T-cell (primary cell): ENCODE measurements at regions not wholly inside any gene's neighbourhood (a gene's known extent, or its start where the extent isn't known, plus 50 kb on each side); places are given as distances from the start of the nearest gene placed in this dataset.

Source experiments
- ATAC-seq, 4 experiments: fragments of 200-7000 bp in 3 of 4; fragments of 150-1000 bp in 1 of 4; cut with Tn5 transposase; replicated peaks in 1 of 4; 1 replicate in 3 of 4; 2 replicates in 1 of 4; pipeline ENCODE4 v1.10.0; 2021; ENCODE audit warnings: moderate library complexity in 3 of 4, mild to moderate bottlenecking in 2 of 4, moderate number of reproducible peaks in 1 of 4
- CTCF ChIA-PET, 2 donors: fragments of 300-600 bp; sonication (Branson Sonifier 250); formaldehyde crosslinking; loops; one replicate each; lab custom pipeline; 2022; ENCODE audit warnings: antibody characterized with exemption in 2 of 2; lab: Charles Lee
- POLR2A ChIA-PET, 2 donors: fragments of 300-600 bp; sonication (Branson Sonifier 250); formaldehyde crosslinking; loops; one replicate each; lab custom pipeline; 2022; ENCODE audit warnings: antibody characterized with exemption in 2 of 2; lab: Charles Lee
- DNase-seq, 35 experiments: peaks; one replicate each; pipeline versions ENCODE4 v3.0.0 to v3.0.0-alpha.2; 2013 to 2023
- H3K27ac ChIP-seq: one replicate; pipeline ENCODE4 v1.5.1; 2013; ENCODE audit warnings: low read length
- H3K27me3 ChIP-seq, 2 experiments: replicated peaks in 1 of 2; 1 replicate in 1 of 2; 2 replicates in 1 of 2; pipeline versions ENCODE4 v1.6.1 to v1.7.0; 2013; ENCODE audit warnings: low read length in 1 of 2, mixed read lengths in 1 of 2; ENCODE audit not compliant: control insufficient read depth in 2 of 2, insufficient read depth in 2 of 2; ENCODE audit errors: extremely low read depth in 1 of 2
- H3K36me3 ChIP-seq, 2 donors: 1 replicate in 1 of 2; 2 replicates in 1 of 2; pipeline versions ENCODE4 v1.6.1 to v1.7.0; 2013; ENCODE audit warnings: low read length in 1 of 2; ENCODE audit not compliant: control insufficient read depth in 2 of 2, insufficient read depth in 1 of 2; ENCODE audit errors: extremely low read depth in 1 of 2
- H3K4me1 ChIP-seq, 2 experiments: 1 replicate in 1 of 2; 2 replicates in 1 of 2; pipeline versions ENCODE4 v1.6.1 to v1.7.0; 2013; ENCODE audit warnings: low read length in 2 of 2, mixed read lengths in 1 of 2; ENCODE audit not compliant: insufficient read depth in 2 of 2, control insufficient read depth in 1 of 2; ENCODE audit errors: extremely low read depth in 1 of 2
- H3K4me3 ChIP-seq, 2 donors: 1 replicate in 1 of 2; 2 replicates in 1 of 2; pipeline versions ENCODE4 v1.5.1 to v1.7.0; 2013; ENCODE audit warnings: mild to moderate bottlenecking in 2 of 2, low read length in 1 of 2, moderate library complexity in 1 of 2; ENCODE audit not compliant: control insufficient read depth in 1 of 2; ENCODE audit errors: extremely low read depth in 1 of 2
- H3K9me3 ChIP-seq: 2 replicates; pipeline ENCODE4 v1.7.0; 2013
- H3K27ac Mint-ChIP-seq, 2 donors: one replicate each; pipeline ENCODE4 v1.8.0; 2020 to 2021; ENCODE audit warnings: mild to moderate bottlenecking in 2 of 2, mixed read lengths in 2 of 2
- H3K27me3 Mint-ChIP-seq, 2 donors: one replicate each; pipeline ENCODE4 v1.8.0; 2021 to 2022; ENCODE audit warnings: mixed read lengths in 2 of 2
- H3K36me3 Mint-ChIP-seq: one replicate; pipeline ENCODE4 v1.8.0; 2021; ENCODE audit warnings: mixed read lengths
- H3K4me1 Mint-ChIP-seq, 3 donors: one replicate each; pipeline ENCODE4 v1.8.0; 2020 to 2022; ENCODE audit warnings: mixed read lengths in 3 of 3, mild to moderate bottlenecking in 1 of 3
- H3K4me3 Mint-ChIP-seq, 3 donors: one replicate each; pipeline ENCODE4 v1.8.0; 2020 to 2022; ENCODE audit warnings: mild to moderate bottlenecking in 3 of 3, mixed read lengths in 3 of 3, moderate library complexity in 3 of 3
- H3K9me3 Mint-ChIP-seq, 3 donors: one replicate each; pipeline ENCODE4 v1.8.0; 2020 to 2022; ENCODE audit warnings: mixed read lengths in 3 of 3
- WGBS: methylation state at CpG from one replicate; pipeline ENCODE4 v1.1.5; 2013; ENCODE audit warnings: missing lambda C conversion rate; ENCODE audit not compliant: insufficient coverage; 5-methylcytosine and 5-hydroxymethylcytosine counted together

- Mint-ChIP-seq H3K4me3 (no peak overlapping the region), H3K36me3 (no peaks in the 10 kb centered on the region)
These were observed 424.6 kb upstream of the PTBP2 start for GRCh38 chr1:96296991-96297390.

GRCh38 chr1:96306809-96307560, 414.6 kb upstream of the PTBP2 start:
- no peaks in the 10 kb centered on the region for H3K36me3 ChIP-seq
- ChIA-PET CTCF (no interaction called here), POLR2A (no interaction called here)
- no peaks in the 10 kb centered on the region for H3K27me3 Mint-ChIP-seq
- no peak overlapping the region for H3K27ac ChIP-seq
- H3K4me1 Mint-ChIP-seq, result no peaks in the 10 kb centered on the region
- peaks cover 4 to 5% (median 4%) of the 10 kb centered on the region in 3 donors for H3K9me3 Mint-ChIP-seq
- no peaks in the 10 kb centered on the region for H3K27me3 ChIP-seq
- H3K36me3 Mint-ChIP-seq, result no peaks in the 10 kb centered on the region
- no peak for ATAC-seq
- DNase-seq, result no peak
- no peak overlapping the region for H3K4me3 Mint-ChIP-seq
- no peak overlapping the region for H3K27ac Mint-ChIP-seq
- H3K9me3 ChIP-seq, result no peaks in the 10 kb centered on the region
- H3K4me1 ChIP-seq, result no peaks in the 10 kb centered on the region
- WGBS, result no CpG with 5 or more reads among the region's 7 CpGs
- H3K4me3 ChIP-seq, result no peak overlapping the region

More at GRCh38 chr1:96296991-96297390, 424.6 kb upstream of the PTBP2 start:
- Histone ChIP-seq H3K36me3 (no peaks in the 10 kb centered on the region), H3K27me3 (no peaks in the 10 kb centered on the region), H3K4me3 (no peak overlapping the region), H3K4me1 (no peaks in the 10 kb centered on the region), H3K27ac (no peak overlapping the region), H3K9me3 (no peaks in the 10 kb centered on the region)
- no CpG with 5 or more reads among the region's 2 CpGs for WGBS
- Mint-ChIP-seq H3K4me1 (no peaks in the 10 kb centered on the region), H3K9me3 (peaks cover 0 to 14% (median 3%) of the 10 kb centered on the region in 3 donors), H3K27ac (no peak overlapping the region), H3K27me3 (no peaks in the 10 kb centered on the region)
- ChIA-PET CTCF (no interaction called here), POLR2A (no interaction called here)
- DNase-seq (no peak), ATAC-seq (no peak)

- no peak for ATAC-seq
- POLR2A ChIA-PET, result no interaction called here
- Mint-ChIP-seq H3K27ac (no peak overlapping the region), H3K4me1 (no peaks in the 10 kb centered on the region), H3K4me3 (no peak overlapping the region), H3K9me3 (peaks cover 4 to 9% (median 4%) of the 10 kb centered on the region in 3 donors), H3K27me3 (no peaks in the 10 kb centered on the region), H3K36me3 (no peaks in the 10 kb centered on the region)
- no peak for DNase-seq
- Histone ChIP-seq H3K4me1 (no peaks in the 10 kb centered on the region), H3K27me3 (no peaks in the 10 kb centered on the region), H3K4me3 (no peak overlapping the region), H3K27ac (no peak overlapping the region), H3K36me3 (no peaks in the 10 kb centered on the region), H3K9me3 (no peaks in the 10 kb centered on the region)
- CTCF ChIA-PET, result no interaction called here
- WGBS, result 17% methylated on average over 2 of the region's 5 CpGs
These were observed 413.3 kb upstream of the PTBP2 start for GRCh38 chr1:96308314-96308713.

GRCh38 chr1:96309783-96310182, 411.8 kb upstream of the PTBP2 start:
- no peaks in the 10 kb centered on the region for H3K27me3 Mint-ChIP-seq
- H3K27ac Mint-ChIP-seq, result no peak overlapping the region
- H3K4me3 Mint-ChIP-seq, result no peak overlapping the region
- no peaks in the 10 kb centered on the region for H3K4me1 Mint-ChIP-seq
- ChIA-PET POLR2A (no interaction called here), CTCF (no interaction called here)
- H3K9me3 ChIP-seq, result no peaks in the 10 kb centered on the region
- DNase-seq, result no peak
- no peaks in the 10 kb centered on the region for H3K36me3 Mint-ChIP-seq
- H3K4me3 ChIP-seq, result no peak overlapping the region
- H3K9me3 Mint-ChIP-seq, result peaks cover 1 to 5% (median 4%) of the 10 kb centered on the region in 3 donors
- no peak for ATAC-seq
- H3K4me1 ChIP-seq, result no peaks in the 10 kb centered on the region
- H3K27me3 ChIP-seq, result no peaks in the 10 kb centered on the region
- no peak overlapping the region for H3K27ac ChIP-seq
- H3K36me3 ChIP-seq, result no peaks in the 10 kb centered on the region
- WGBS, result no CpG with 5 or more reads among the region's 1 CpG

- Histone ChIP-seq H3K4me3 (no peak overlapping the region), H3K9me3 (no peaks in the 10 kb centered on the region), H3K27me3 (no peaks in the 10 kb centered on the region), H3K27ac (no peak overlapping the region), H3K36me3 (no peaks in the 10 kb centered on the region), H3K4me1 (no peaks in the 10 kb centered on the region)
- H3K9me3 Mint-ChIP-seq, result peaks cover 0 to 5% (median 3%) of the 10 kb centered on the region in 3 donors
- WGBS, result no CpG with 5 or more reads among the region's 1 CpG
- no peaks in the 10 kb centered on the region for H3K4me1 Mint-ChIP-seq
- H3K36me3 Mint-ChIP-seq, result no peaks in the 10 kb centered on the region
- CTCF ChIA-PET, result no interaction called here
- no peak overlapping the region for H3K27ac Mint-ChIP-seq
- DNase-seq (no peak), ATAC-seq (no peak)
- no peaks in the 10 kb centered on the region for H3K27me3 Mint-ChIP-seq
- POLR2A ChIA-PET, result no interaction called here
- H3K4me3 Mint-ChIP-seq, result no peak overlapping the region
These were observed 408.4 kb upstream of the PTBP2 start for GRCh38 chr1:96313216-96313615.

GRCh38 chr1:96329121-96329520, 392.5 kb upstream of the PTBP2 start:
- Mint-ChIP-seq H3K27ac (no peak overlapping the region), H3K9me3 (peaks cover 0 to 13% (median 10%) of the 10 kb centered on the region in 3 donors), H3K36me3 (no peaks in the 10 kb centered on the region), H3K4me1 (no peaks in the 10 kb centered on the region), H3K27me3 (no peaks in the 10 kb centered on the region), H3K4me3 (no peak overlapping the region)
- Histone ChIP-seq H3K4me3 (no peak overlapping the region), H3K9me3 (no peaks in the 10 kb centered on the region), H3K27me3 (no peaks in the 10 kb centered on the region), H3K27ac (no peak overlapping the region), H3K4me1 (no peaks in the 10 kb centered on the region), H3K36me3 (no peaks in the 10 kb centered on the region)
- CTCF ChIA-PET, result no interaction called here
- ATAC-seq (no peak), DNase-seq (no peak)
- no CpG with 5 or more reads among the region's 4 CpGs for WGBS
- POLR2A ChIA-PET, result no interaction called here
